ENCODE measurements at regions not wholly inside any gene's neighbourhood (a gene's known extent, or its start where the extent isn't known, plus 50 kb on each side); places are given as distances from the start of the nearest gene placed in this dataset.

DNA sequence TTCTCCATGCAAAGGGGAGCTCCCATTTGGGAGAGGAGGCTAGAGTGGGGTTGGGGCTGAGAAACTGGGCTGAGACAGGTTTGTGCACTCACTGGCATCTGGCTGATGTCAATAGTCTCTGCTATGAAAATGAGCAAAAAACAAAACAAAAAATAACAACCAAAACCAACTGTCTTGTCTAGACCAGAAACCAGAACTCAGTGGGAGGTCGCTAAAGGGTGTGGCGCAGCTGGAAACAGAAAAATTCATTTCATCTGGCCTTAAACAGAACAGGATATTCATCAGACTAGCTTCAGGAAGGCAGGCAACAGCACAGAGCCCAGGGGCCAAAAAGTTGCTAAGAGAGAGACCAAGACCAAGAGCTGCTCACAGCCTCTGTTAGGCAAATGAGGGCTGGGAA, 126.1 kb downstream of the THNSL2 start:
- no peak for FAIRE-seq

DNA sequence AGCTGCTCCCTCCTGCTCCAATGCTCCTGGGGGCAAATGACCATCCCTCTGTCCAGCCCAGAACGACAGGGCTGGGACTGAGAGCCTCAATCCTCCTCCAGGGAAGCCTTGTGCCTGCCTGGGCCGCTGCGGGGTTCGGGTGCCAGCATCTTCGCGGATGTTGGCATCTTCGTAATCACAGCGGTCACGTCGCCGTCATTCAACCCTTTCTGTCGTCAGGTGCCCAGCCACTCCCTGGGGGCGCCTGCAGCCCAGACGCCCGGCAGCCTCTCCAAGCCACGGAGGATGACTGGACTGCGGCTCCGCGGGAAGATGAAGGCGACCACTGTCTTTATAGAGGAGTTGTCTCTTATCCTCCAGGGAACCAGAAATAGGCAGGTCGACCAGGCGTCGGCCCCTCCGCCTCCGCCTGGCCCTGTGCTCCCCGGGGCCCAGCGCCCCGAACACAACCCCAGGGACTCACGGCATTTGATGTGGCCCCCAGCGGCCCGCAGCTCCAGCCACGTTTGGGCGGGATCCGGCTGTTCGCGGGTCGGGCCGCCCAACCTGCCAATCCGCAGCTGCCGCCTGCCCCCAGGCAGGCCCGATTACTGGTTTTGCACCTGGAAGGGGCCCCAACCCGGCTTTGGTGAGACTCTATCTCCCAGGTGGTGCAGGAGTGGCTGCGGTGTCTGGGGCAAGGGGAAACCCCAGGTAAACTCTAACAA, 113.9 kb downstream of the THNSL2 start:
- DNase-seq (ENCODE audit: insufficient read length, low spot score) (no peak), FAIRE-seq (no peak)

More for the DNA sequence above, 126.1 kb downstream of the THNSL2 start:
- no peak for DNase-seq (ENCODE audit: insufficient read length, low spot score)

DNA sequence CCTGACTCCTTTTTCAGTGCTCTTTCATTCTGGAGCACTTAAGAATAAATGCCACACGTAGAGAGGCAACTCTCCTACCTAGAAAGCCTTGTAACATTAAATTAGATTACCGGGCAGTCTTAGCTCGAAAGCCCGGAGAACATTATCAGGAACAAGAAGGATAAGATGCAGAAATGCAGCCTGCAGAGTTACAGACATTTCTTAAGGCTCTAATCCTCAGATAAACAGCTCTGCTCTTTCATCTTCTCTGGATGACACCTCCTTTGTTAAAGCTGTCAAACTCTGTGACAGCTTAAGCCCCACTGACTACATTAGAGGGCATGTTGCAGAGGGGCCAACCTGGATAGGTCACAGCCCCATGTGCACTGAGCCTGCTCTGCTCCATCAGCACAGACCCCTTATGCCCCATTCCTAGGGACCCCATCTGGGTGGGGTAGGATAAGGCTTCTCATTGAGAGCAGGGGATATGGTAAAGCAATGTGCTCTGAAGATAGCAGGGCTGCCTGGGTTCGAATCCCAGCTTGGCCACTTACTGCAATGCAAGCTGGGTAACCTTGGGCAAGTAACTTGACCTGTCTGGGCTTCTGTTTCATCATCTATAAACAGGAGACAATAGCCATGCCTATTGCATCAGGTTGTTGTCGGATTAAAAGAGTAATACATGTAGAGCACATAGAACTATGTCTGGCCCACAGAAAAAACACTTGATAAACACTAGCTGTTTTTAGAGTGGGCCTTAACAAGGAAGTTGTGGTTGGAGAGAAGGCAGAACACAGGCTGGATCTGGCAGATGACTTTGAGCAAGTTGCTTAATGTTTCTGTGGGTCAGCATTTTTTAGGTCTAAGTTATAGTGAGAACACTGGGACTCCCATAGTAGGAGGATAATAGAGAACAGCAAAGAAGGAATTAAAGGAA, 111.4 kb downstream of the THNSL2 start:
- FAIRE-seq (no peak), DNase-seq (ENCODE audit: insufficient read length, low spot score) (no peak)

DNA sequence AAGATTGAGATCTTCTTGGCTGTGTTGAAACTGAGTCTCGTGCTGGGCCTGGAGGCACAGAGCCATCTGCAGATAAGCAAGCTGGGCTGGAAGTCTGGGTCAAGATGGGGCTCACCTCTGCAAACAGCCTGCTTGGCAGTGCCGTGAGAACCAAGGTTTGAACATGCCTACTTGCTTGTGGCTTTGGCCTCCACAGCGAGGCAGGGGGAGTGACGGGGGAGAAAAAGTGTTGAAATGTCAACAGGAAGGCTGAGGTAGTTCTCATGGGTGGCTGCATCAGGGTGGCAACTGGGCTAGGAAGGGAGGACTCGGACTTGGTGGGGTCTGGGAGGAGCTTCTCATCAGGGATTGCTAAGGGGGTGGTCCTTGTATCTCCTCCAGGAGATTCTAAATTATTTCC, 99.7 kb downstream of the THNSL2 start:
- DNase-seq (ENCODE audit: insufficient read length, low spot score) (no peak), FAIRE-seq (no peak)

DNA sequence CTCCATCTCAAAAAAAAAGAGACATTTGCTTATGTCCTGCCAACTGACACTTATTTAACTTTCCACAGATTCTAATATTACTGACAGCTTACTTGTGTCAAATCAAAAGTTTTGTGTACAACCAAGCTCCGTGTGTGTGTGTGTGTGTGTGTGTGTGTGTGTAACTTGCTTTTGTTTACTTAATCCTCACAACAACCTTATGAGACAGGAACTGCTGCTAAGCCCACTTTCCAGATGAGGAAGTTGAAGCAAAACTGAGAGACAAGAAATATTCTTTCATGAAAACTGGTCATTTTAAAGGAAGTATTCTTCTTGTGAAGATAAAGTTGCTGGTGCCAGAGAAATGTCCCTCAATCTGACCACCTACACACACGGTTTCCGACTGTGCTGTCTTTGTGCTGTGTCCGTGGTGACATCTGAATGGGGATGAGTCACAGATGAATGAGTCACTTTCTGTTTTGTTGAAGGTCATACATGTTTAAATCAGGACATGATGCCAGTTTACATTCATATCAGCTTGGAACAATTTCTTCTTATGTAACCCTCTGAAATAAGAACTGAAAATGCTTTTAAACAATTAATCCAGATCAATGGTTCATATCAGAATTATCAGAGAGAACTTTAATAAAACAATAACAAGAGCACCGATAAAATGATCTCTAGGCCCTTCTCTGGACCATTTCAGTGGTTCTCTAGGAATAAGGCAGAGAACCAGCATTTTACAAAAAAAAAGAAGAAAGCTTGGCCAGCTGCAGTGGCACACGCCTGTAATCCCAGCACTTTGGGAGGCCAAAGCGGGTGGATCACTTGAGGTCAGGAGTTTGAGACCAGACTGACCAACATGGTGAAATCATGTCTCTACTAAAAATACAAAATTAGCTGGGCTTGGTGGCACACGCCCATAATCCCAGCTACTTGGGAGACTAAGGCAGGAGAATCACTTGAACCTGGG, 95.5 kb downstream of the THNSL2 start:
- DNase-seq (ENCODE audit: insufficient read length, low spot score) (peak; percentile 20), FAIRE-seq (no peak)

DNA sequence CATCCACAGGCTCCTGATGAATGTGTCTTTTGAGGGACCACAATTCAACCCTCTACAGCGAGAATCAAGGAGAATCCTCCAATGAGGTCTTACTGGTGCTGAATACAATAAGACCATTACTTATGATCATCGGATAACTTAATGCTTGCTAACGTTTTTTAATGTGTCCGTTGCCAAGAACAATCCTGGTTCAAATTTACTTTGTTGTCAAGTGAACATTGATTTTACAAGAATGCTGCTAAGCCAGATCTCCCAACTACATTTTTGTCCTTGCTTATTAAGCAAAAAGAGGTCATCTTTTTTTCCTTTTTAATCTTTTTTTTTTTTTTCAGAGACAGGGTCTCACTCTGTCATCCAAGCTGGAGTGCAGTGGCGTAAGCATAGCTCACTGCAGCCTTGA, 93.7 kb downstream of the THNSL2 start:
- DNase-seq (ENCODE audit: insufficient read length, low spot score): no peak
- FAIRE-seq: no peak

DNA sequence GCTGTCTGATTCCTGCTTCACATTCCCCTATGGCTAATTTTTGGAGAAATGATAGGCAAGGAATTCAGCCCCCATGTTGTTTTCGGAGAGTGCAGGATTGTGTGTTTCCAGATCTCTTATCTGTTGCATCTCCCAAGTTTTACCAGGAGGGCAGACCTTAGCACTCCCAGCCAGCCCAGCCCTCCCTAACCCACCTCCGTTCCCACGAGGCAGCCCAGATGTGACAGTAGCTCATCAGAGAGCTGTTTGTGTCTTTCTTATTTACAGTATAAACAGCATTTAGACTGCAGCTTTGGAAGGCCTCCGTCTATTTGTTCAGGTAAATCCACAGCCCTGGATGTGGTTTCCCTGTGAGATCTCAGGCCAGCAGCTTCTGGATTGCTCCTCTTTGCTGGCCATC, 91.6 kb downstream of the THNSL2 start:
- FAIRE-seq (no peak), DNase-seq (ENCODE audit: insufficient read length, low spot score) (no peak)

DNA sequence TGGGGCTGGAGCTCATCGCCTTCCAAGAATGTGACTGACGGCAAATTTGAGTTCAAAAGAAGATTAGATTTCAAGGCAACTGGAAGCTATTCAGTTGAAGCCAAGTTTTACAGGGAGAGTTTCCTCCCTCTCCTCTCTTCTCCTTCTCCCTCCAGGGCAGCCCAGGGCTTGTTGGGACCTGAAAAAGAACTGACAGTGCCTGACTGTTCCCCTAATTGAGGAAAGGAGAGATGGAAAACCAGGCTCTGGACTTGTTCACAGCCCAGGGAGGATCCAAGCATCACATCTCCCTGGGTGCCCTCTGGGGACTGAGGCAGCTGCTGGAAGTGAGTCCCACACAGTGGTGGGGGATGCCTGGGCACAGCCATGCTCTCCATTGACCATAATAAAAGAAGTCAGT, 88.1 kb downstream of the THNSL2 start:
- no peak for DNase-seq (ENCODE audit: insufficient read length, low spot score)
- FAIRE-seq: no peak

DNA sequence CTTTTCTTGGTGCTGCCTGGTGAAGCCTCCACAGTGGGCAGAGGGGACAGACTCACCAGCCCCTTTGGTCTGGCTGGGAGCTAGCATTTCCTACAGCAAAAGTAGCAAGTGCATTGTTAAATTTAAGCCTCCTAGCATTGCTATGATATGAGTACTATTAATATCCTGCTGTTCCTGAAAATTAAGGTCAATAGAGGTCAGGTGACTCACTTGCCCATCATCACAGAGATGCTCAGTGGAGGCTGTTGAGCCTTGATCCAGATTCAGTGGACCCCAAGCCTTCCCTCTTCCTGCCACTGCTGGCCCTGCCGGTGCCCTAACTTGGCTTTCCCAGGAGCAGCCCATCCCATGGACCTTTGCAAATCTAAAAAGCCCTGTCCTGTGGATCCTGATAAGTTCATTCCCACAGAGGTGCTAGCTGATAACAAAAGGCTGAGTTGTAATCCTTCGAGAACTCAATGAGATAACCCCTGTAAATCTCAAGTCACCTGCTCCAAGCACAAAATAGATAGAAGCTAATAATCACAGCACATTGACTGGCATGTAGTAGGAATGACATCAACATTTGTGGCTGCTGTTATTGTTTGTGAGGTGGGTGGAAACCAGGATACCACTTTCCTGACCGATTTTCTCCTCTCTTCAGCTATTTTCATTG, 84.4 kb downstream of the THNSL2 start:
- peak; percentile 31 for FAIRE-seq
- no peak for DNase-seq (ENCODE audit: insufficient read length, low spot score)

DNA sequence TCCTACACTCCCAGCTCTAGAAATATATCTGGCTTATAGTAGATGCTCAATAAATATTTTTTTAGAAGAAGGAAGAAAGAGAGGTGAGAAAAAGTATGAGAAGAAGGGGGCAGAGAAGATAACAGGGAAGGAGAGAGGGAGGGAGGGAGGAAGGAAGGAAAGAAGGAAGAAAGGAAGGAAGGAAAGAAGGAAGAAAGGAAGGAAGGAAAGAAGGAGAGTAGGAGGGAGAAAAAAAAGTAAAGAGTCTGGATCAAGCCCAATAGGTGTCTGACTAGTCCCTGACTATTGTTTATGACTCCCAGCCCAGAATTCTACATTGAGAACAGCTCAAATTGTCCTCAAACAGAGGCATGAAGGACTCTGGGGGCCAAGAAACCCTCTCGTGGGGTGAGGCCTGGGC, 83.9 kb downstream of the THNSL2 start:
- DNase-seq (ENCODE audit: insufficient read length, low spot score) (no peak), FAIRE-seq (no peak)

DNA sequence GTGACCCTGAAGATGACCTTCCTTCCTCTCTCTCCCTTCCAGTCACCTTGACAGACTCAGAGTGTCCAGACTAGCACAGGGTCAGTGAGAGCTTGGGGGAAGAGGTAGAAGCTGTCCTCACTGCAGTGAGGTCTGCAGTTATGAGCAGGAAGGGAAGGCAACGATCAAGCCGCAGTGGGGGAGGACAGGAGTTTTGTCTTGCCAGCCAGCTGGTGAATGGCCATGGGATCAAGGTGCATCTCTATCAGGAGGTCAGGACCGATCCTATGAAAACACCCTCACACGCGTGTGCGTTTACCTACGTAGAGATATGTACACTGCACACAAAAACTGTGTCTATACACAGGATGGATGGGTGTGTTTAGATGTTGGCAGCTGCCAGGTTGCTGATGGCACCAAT, 83.2 kb downstream of the THNSL2 start:
- DNase-seq (ENCODE audit: insufficient read length, low spot score): no peak
- no peak for FAIRE-seq

DNA sequence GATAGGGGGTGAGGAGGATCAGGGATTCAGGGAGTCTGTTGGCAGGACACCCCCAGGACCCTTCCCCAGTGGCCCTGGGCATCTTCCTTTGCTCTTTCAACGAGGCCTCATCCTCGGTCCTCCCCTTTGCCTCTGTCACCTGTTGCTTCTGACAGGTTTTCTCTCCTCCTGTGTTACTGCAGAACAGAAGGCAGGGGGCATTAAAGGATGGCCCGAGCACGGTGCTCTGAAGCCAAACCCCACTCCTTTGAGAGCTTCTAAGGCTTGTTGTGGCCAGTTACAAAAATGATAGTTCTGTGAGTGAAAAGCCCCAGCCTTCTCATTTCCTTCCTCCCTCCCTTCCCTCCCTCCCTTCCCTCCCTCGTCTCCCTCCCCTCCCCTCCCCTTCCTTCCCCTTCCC, 82.5 kb downstream of the THNSL2 start:
- FAIRE-seq (no peak), DNase-seq (ENCODE audit: insufficient read length, low spot score) (no peak)

DNA sequence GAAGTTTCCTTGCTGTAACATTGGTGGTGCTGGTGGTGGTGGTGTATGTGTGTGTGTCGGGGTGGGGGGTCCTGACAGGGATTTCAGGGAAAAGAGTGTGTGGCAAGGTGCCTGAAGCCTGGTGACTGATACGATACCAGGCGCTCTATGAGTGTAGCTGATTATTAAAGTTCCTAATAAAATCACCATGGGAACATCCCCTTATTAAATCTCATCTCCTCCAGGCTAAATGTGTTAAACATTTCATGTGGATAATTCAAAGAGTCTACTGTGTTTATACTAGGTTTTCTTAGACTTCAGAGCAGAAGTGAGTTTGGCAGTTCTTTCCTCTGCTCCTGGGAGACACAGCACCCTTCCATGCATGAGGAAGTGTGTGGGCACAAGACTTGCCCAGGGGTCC, 82.0 kb downstream of the THNSL2 start:
- FAIRE-seq: no peak
- DNase-seq (ENCODE audit: insufficient read length, low spot score): no peak

DNA sequence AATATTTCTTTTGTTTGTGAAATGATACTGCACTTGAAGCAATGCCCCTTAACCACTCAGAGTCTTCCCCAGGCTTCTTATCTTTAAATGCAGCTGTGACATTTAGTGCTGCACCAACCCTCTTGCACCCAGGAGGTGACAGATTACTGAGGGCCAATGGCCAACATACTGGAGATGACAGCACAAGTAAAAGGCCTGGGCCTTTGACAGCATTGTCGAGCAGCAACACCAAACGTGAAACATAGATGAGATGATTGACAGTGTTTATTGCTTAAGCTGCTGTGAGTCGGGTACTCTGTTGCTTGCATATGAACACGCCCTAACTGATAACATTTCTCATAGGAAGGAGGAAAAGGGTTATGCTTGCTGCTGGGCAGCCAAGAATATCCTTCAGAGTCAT, 80.3 kb downstream of the THNSL2 start:
- DNase-seq (ENCODE audit: insufficient read length, low spot score) (no peak), FAIRE-seq (no peak)

DNA sequence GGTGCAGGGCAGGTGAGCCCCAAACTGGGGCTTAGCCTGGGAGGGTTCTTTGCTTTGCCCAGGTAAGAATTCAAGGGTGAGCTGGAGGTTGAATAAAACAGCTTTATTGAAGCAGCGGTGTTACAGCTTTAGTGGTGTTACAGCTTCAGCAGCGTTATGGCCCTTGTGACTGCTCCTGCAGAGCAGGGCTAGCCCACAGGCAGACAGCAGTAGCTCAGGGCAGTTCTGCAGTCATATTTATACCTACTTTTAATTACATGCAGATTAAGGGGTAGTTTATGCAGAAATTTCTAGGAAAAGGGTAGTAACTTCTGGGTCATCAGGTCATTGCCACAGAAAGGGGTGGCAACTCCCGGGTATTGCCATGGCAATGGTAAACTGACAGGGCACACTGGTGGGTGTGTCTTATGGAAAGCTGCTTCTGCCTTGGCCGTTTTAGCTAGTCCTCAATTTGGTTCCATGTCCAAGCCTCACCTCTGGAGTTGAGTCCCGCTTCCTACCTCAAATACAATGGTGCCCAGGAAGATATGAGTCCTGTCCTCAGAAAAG, 78.2 kb downstream of the THNSL2 start:
- FAIRE-seq (no peak), DNase-seq (ENCODE audit: insufficient read length, low spot score) (no peak)

DNA sequence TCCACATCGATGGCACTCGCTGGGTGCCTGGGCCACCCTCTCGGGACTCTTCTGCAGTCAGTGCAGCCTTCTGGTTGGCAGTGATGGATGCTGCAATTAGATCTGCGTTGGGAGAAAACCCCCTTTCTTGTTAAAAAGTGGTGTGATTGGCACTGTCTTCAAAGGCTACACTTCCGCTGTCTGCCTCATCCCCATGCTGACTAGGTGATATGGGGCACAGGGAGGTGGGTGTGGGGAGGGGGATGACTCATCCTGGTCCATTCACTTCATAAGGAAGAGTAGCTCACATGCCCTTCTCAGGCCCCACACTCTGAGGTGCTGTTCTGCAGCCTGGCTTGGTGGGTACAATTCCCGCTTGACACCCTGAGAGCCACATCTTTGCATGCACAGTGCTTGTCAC, 77.4 kb downstream of the THNSL2 start:
- DNase-seq (ENCODE audit: insufficient read length, low spot score) (no peak), FAIRE-seq (no peak)

DNA sequence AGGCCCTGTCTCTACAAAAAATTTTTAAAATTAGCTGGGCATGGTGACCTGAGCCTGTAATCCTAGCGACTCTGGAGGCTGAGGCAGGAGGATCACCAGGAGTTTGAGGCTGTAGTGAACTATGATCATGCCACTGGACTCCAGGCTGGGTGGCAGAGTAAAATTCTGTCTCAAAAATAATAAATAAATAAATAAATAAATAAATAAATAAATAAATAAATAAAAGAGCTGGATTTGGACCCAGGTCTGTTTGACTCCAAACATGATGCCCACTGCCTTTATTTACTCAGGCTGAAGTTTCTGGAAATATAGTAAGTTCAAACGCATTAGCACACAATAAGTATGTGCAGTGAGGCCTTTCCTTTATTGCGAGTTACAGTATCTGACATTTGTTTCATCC, 75.0 kb downstream of the THNSL2 start:
- no peak for DNase-seq (ENCODE audit: insufficient read length, low spot score)
- FAIRE-seq: no peak

DNA sequence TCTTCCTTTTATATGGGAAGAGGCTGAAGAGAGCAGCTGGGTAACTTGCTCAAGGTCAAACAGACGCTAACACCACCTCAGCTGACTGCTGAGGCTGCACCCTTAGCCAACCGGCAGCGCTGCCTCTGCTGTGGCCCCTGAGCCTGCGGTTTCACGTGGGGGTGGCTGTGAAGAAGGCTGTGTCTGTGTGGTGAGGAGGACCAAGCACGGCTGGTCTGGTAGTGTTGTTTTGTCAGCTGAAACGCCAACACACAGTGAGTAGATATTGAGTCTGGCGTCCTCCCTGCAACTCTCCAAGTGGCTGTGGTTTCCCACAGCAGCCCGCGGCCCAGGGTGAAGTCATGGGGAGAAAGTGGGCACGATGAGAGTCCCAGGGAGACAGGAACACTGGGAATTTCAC, 69.6 kb downstream of the THNSL2 start:
- FAIRE-seq: no peak
- no peak for DNase-seq (ENCODE audit: insufficient read length, low spot score)

DNA sequence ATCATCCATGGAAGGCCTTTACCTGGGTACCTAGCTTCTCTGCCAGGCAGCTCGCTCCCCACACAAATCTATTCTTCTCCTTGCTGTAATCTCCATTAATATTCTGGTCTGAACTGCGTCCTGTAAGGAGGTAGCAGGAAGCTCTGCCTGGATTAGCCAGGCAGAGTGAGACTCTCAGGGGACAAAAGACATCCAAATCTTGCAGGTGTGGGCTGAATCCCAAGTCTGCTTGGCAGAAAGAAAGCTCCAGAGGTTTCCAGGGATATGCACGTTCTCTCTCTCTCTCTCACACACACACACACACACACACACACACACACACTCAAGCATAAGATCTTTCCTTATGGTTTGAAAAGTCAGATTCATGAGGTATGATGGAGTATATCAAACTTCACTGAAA, 66.5 kb downstream of the THNSL2 start:
- no peak for DNase-seq (ENCODE audit: insufficient read length, low spot score)
- FAIRE-seq: no peak
